GM19238 (cell line): ENCODE measurements at regions not wholly inside any gene's neighbourhood (a gene's known extent, or its start where the extent isn't known, plus 50 kb on each side); places are given as distances from the start of the nearest gene placed in this dataset.

Source experiments
- DNase-seq: peaks from one replicate; pipeline ENCODE4 v3.0.0; 2011; ENCODE audit warnings: low spot score; ENCODE audit not compliant: insufficient read length

DNA sequence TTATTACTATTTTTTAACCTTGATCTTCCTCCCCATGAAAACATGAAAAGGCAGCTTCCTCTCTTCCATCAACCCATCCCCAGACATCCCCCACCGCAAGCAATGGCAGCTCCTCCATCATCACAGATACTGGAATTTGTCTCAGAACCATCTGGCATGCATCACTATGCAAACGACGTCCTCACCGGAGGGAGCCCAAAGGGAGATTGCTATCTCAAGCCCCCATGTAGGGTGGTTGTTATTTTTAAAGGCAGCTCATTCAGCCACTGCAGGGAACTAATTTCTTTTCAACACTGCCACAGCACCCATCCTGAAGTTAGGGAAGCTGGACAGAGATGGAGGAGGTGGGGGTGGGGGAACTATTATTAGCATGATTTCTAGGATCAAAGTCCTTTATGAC is 222.5 kb downstream of the FOXL1 start:
- no peak for DNase-seq

DNA sequence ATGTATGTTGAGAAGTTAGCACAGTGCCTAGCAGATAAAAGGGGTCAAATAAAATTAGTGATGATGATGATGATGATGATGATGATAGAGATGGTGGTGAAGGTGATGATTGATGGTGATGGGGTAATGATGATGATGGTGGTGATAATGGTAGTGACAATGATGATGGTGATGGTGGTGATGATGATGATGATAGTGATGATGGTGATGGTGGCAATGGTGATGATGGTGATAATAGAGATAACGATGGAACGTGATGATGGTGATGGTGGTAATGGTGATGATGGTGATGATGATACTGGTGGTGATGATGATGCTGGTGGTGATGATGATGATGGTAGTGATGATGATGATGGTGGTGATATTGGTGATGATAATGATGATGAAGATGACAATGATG is 223.7 kb downstream of the FOXL1 start:
- DNase-seq: no peak

DNA sequence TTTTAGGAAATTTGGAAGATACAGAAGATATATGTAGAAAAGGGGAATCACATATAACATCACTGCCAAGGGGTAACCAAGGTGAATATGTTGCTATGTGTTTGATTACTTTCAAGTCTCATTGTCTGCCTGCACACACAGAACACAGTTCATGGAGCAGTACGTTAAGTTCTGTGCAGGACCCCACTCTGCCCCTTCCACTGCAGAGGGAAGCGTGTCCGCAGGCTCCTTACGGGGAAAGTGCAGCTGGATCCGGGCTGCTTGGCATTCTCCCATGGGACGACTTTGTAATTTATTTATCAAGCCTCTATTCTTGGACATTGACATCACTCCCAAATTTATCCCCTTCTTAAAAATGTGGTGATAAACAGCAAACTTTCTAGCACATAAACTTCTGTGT is 226.8 kb downstream of the FOXL1 start:
- no peak for DNase-seq

DNA sequence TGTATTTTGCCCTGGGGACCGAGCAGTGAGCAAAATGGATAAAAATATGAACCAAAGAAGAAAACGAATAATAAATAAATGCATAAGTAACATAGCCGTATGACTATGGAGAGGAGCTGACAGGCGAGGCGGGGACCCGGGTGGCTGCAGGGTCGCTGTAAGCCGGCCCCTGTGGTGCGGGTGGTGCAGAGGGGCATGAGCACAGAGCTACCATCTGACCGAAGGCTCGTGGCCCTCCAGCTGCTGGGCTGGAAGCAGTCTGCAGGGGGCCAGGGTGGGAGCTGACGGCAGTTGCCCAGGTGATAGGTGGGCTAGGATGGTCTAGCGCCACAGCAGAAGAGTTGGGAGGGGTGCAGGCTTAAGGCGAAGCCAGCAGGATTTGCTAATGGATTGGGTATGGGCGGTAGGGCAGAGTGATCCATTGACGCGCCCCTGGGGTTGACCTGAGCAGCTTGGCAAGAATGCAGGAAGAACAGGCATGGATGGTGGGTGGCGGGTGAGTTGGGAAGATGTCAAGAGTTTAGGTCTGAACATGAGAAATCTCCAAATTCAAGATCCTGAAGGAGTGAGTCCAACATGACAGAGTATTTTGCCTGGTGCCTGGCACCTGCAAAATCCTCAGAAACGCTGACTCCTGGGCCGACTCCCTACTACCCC is 228.0 kb downstream of the FOXL1 start:
- no peak for DNase-seq

DNA sequence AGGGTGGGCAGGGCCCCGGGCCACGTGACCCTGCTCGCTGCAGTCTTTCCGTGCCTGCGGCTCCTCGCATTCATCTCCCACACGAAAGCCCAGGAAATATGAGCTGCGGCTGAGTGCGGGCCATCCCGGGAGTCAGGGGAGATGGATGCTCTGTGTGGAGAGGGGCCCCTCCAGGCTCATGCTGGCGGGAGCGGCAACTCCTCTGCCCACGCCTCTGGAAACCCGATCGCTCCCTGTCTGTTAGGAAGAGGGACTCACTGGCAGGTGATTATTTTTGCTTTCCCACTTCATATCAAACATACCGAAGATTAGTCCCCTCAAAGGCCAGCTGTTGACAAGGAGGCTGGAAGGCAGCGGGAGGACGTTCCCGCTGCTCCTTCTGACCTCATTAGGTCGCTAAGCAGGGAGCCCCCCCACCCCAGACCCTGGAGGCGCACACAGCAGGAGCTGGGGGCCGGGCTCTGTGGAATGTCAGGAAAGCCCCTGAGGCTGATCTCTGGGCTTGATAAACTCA is 228.5 kb downstream of the FOXL1 start:
- no peak for DNase-seq

DNA sequence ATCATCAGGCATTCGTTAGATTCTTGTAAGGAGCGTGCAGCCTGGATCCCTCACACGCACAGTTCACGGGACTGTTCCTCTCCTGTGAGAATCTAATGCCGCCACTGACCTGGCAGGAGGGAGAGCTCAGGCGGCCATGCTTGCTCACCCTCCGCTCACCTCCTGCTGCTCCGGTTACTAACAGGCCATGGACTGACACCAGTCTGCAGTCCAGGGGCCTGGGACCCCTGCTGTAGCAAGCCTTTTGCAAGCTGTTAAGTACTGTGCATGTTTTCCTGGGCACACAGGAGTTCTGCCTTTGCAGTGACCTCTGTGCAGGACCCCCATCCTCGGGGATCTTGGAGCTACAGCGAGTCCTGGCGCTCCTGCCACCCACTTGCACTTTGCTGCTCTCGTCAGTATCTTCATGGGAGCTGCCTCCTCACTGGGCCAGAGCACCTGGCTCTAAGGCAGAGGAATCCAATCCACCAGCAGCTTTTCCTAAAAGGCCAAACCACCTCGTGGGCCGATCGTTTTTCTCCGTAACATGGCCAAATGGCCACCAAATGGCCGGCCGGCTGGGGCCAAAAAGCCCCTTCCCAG is 230.6 kb downstream of the FOXL1 start:
- no peak for DNase-seq

DNA sequence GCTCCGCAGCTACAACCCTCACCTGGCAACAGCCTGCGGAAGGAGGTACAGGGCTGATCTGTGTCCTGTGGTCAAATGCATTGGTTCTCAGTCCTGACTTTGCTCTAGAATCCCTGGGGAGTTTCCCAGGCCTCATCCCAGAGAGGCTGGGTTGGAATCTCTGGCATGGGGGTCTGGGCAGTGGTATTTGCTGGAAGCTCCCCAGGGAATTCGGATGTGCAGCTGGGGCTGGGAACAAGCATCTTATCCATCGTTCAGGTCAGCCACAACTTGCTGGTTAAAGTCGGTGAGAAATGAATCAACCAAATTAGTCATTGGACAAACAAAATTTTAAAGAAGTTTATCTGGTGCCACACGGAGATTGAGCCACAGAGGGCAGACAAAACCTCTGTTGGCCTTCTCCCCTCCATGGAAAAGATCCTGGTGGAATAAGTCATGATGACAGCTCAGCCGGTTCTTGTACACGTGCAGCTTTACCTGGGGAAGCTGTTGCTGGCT is 231.2 kb downstream of the FOXL1 start:
- DNase-seq: no peak

DNA sequence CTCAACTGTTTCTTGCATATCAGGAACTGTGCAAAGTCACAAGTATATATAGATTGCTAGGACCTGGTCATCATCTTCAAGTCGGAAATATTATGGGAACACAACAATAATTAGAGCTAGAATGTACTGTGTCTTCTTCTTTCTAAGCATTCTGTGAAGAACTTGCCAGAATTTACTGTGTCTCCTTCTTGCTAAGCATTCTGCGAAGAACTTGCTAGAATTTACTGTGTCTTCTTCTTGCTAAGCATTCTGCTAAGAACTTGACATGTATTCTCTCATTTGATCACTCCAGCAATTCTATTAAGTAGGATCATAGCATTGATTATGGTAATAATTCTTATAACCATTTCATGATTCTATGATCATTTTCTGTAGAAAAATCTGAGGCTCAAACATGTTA is 231.7 kb downstream of the FOXL1 start:
- DNase-seq: no peak

DNA sequence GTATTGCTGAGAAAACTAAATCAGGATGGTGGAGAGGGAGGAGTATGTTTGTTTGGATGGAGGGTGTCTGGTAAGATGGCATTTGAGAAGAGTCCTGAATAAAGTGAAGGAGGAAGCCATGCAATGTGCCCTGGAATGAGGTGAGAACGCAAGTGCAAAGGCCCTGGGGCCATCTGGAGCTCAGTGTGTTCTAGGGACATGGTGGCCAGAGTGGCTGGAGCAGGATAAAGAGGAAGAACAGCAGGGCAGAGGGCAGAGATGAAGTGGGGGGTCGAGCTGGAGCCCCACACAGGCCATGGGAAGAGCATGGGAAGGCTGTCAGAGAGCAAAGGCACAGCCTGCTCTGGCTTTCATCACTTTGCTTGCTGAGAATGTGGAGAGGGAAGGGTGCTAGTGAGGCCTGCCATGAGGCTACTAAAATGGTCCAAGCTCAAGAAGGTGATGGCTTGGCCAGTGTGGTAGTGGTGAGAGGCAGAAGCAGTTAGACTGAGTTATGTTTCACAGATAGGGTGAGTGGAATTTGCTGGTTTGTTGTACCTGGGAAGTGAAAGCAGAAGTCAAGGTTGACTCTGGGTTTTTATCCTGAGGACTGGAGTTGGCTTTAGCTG is 234.1 kb downstream of the FOXL1 start:
- no peak for DNase-seq

DNA sequence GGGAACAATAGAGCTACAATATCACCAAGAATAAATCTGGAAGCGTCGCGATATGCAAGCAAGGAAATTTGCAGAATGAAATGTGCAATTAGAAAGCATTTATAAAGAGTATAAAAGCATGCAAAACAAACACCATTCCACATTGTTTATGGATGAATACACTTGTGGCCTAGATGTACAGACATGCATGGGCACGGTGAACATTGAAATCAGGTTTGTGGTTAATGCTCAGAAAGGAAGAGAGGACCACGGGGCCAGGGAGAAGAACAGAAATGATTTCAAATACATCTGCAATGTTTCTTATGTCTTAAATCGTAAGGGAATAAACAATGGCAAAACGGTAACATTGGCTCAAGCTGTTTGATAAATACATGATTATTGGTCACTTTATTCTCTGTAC is 235.9 kb downstream of the FOXL1 start:
- no peak for DNase-seq

DNA sequence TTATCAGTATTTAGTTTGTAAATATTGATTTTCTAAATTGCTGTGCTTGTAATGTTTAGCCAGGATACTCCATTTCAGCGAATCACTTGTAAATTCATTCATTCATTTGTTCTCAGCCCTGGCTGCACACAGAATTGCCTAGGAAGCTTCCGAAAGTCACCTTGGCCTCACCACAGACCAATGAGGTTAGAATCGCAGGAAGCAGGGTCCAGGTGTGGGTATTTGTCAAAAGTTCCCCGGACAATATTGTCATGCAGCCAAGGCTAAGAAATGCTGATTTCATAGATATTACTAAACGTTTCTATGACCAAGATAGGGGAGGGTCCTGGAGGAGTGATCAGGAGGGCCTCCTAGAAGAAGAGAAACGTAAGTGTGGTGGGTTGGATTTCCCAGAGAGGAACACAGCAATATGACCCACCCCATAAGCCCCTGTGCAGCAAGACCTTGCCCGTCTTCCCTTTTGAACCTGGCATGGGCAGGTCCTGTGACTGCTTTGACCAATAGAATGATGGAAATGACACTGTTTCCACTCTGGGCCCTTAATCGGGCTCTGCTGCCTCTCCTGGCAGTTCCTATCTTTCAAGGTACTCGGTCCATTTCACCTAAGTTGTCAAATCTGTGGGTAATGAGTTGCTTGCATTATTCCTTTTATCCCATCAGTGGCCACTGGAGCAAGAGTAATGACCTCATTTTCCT is 238.7 kb downstream of the FOXL1 start:
- DNase-seq: no peak

DNA sequence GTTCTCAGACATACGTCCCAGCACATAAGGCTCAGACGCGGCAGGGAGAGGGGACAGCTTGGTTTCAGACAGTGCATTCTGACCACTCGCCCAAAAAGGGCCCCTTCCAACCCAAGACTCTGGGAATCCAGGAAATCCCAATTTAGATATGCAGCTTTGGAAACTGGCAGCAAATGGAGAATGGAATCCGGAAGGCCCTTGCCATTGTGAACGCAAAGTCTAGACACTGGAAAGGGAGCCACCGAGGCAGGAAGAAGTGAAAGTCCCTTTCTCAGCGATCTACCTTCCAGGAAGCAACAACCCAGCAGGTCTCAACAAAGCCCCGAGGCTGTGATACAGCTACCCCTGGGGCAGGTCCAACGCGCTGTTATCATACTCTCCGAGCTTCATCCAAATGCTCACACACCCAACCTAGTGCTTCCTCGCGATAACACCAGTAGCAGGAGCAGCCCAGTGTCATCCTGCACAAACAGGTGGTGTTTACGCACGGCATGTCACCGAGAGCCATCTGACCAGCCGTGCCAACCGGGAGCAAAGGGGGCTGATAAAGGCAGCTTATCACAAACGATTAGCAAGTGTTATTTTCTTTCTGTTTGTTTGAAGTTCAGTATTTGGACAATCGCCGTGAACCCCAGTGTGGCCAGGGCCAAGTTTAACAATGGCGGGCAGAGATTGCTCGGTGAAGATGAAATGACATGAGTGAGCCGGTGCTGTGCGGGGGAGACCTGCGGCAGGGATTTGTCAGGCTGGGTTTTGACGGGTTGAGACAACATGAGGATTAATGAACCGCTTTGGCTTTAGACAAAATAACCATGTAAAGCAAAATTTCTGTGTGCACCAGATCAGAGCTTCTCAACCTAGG is 240.6 kb downstream of the FOXL1 start:
- DNase-seq: no peak

DNA sequence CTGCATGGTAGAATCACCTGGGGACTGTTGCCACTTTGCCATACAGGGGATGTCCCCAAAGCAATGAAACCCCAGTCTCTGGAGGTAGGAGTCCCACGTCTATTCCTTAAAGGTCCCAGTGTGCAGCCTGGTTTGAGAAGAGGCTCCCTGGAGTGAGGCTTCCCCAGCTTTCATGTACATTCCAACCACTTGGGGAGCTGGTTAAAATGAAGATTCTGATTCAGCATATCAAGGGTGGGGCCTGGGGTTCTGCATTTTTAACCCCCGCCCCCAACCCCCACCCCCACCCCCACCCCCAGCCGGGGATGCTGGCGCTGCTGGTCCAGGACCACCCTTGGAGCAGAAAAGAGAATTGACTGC is 241.2 kb downstream of the FOXL1 start:
- no peak for DNase-seq

DNA sequence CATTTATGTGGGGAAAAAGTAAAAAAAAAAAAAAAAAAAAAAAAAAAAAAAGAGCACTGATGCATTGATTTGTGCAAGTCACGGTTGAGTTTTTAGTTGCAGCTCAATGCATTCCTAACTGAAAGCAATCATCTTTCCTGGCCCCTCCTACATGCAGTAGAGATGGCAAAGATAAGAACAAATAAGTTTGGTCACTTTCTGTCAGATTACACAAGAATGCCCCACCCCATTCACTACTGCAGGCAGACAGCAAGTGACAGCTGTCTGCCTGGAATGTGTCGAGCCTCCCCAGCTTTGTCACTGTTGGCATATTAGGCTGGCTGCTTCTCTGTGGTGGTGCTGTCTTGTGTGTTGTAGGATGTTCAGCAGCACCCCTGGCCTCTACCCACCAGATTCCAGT is 243.5 kb downstream of the FOXL1 start:
- no peak for DNase-seq

DNA sequence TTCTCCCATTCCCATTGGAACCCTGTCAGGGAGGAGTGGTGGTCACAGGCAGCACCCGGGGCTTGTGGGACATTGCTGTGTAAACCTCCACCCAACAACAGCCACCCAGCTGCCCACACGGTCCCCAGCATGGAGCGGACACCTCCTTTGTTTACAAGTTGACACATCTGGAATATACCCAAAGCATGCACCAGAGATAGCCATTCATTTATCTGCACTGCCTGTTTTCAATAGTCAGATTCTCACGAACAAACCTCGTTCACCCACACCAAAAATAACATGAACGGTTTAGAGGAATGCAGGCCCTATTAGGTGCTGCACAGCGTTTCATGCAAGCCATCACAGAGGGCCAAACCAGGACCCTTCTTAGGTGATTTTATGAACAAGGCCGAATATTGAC is 244.8 kb downstream of the FOXL1 start:
- no peak for DNase-seq

DNA sequence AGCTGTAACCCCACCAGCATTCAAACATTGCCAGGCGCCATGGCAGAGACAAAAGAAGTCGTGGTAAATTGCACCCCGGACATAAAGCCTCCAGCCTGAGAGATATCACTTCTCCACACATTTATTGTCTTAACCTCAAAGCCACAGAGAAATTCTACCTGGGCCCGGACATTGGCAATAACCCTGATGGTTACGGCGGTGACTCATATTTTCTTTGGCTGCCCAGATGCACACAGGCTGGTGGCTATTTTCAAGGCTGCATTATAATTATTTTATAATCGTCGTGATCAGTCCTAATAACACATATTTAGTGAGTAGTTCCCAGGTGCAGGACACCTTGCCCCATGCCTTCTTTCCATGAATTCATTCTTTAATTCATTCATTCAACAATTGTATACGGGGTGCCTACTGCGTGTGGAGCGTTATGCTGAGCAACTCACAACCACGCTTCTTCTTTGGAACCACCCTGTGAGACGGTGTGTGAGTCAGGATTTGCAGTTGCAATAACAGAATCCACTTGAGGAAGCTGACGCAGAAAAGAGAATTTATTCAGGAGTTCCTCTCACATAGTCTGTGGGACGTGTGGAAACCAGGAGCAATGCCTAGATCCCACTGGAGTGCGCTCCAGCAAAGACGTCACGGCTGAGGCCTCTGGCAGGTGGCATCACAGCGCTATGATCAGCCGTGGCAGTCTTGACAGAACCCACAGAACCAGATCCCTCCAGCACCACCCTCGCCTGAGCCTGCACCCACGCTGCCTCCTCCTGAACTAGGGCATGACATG is 245.7 kb downstream of the FOXL1 start:
- no peak for DNase-seq

DNA sequence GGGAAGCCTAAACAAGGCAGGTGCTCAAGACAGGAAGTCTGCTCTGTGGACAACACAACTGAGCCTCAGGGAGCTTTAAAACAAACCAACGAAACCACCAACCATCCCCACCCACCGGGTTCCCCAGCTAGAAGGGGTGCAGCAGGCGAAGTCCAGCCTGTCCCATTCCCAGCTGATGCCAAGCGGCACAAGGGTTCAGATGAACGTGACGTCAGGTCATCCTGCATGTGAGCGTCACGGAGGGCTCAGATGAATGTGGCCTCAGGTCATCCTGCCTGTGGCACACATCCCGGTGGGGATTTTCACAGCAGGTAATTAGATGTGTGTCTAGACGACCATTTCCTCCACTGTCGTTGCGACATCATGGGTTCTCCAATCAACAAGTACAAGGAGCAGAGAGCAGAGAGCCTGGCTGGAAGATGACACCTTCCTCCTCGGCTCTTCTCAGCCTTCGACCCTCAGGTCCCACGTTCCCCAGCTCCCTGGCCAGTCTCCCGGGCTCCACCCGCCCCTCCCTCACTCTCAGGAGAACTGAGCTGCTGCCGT is 246.5 kb downstream of the FOXL1 start:
- no peak for DNase-seq

DNA sequence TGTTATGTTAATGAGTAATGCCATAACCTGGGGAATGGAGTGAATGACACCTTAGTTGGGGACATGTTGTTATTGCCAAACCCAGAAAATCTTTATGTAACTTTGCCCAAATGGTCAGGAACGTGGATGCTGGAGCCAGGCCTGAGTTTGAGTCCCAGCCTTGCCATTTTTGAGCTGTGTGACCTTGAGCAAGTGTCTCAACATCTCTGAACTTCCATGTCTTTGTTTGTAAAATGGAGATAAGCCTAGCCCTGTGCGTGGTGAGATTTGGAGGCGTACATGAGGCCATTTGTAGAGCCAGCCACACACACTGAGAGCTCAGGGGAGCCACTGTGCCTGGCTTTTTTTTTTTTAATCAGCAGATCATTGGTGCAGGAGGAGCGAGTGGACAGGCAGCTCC is 247.3 kb downstream of the FOXL1 start:
- DNase-seq: no peak

DNA sequence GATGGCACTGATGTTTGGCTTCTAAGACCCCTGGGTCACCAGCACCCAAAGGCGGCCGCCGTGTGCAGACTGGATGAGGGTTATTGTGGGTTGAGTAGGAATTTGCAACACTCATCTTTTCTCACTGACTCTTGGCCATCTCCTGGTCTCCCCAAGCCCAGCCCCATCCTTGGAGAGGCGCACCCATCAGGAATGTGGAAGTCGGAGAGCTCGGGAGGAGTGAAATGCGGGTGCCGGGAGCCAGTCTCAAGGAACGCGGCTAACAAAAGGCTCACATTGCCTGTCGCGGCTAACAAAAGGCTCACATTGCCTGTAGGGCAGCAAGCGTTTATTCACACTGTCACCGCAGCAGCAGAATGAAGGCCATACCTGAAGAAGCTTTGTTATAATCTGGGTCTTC is 248.6 kb downstream of the FOXL1 start:
- DNase-seq: no peak

DNA sequence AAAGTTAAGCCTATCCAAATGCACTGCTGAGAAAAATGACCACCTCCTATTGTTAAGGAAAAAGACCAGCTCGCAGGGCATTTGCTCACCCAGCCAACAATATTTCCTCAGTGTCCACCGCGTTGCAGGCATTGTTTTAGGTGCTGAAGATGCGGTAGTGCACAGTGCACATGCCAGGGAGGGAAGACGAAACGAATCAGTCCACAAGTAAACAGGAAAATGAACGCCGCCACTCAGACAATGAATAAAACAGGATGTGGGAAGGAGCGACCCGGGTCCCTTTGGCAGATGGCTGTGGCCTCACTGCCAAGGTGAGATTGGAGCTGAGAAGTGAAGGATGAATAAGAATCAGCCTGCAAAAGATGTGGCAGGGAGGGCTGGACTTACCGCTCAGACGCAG is 249.2 kb downstream of the FOXL1 start:
- DNase-seq: no peak
